Common myeloid progenitor, CD34-positive (primary cell): ENCODE measurements at regions not wholly inside any gene's neighbourhood (a gene's known extent, or its start where the extent isn't known, plus 50 kb on each side); places are given as distances from the start of the nearest gene placed in this dataset.

ENCODE experiments used
- CTCF ChIA-PET: fragments of 350-600 bp; sonication (Branson Sonifier 250); formaldehyde crosslinking; loops from one replicate; lab custom pipeline; 2021; ENCODE audit warnings: antibody characterized with exemption; lab: Charles Lee
- POLR2A ChIA-PET: fragments of 350-600 bp; sonication (Branson Sonifier 250); formaldehyde crosslinking; loops from one replicate; lab custom pipeline; 2021; ENCODE audit warnings: antibody characterized with exemption; lab: Charles Lee
- DNase-seq, 3 donors: peaks; one replicate each; pipeline versions ENCODE4 v3.0.0 to v3.0.0-alpha.2; 2013
- H3K27ac ChIP-seq, 2 experiments: 1 replicate in 1 of 2; 2 replicates in 1 of 2; pipeline ENCODE4 v1.7.0; 2013; ENCODE audit warnings: inconsistent platforms in 2 of 2, low read length in 2 of 2, mild to moderate bottlenecking in 2 of 2, low read depth in 1 of 2, moderate library complexity in 1 of 2; ENCODE audit not compliant: severe bottlenecking in 2 of 2, insufficient read depth in 1 of 2, poor library complexity in 1 of 2
- H3K27me3 ChIP-seq, 5 experiments: replicated peaks in 2 of 5; 1 replicate in 3 of 5; 2 replicates in 2 of 5; pipeline versions ENCODE4 v1.6.1 to v1.7.0; 2013; ENCODE audit warnings: low read length in 4 of 5, mild to moderate bottlenecking in 2 of 5, moderate library complexity in 2 of 5, inconsistent platforms in 1 of 5; ENCODE audit not compliant: insufficient read depth in 5 of 5, control insufficient read depth in 4 of 5
- H3K36me3 ChIP-seq, 4 experiments: 1 replicate in 2 of 4; 2 replicates in 2 of 4; pipeline versions ENCODE4 v1.6.1 to v1.7.0; 2013; ENCODE audit warnings: low read length in 3 of 4, control low read depth in 1 of 4, mild to moderate bottlenecking in 1 of 4; ENCODE audit not compliant: control insufficient read depth in 4 of 4, insufficient read depth in 4 of 4
- H3K4me1 ChIP-seq, 4 experiments: 1 replicate in 3 of 4; 2 replicates in 1 of 4; pipeline versions ENCODE4 v1.6.1 to v1.7.1; 2013; ENCODE audit warnings: low read length in 3 of 4, mild to moderate bottlenecking in 3 of 4, control low read depth in 1 of 4, inconsistent platforms in 1 of 4, moderate library complexity in 1 of 4; ENCODE audit not compliant: control insufficient read depth in 4 of 4, insufficient read depth in 4 of 4; ENCODE audit errors: control extremely low read depth in 1 of 4
- H3K4me3 ChIP-seq, 7 experiments: 1 replicate in 4 of 7; 2 replicates in 3 of 7; pipeline versions ENCODE4 v1.5.1 to v1.7.0; 2013; ENCODE audit warnings: mild to moderate bottlenecking in 7 of 7, low read length in 6 of 7, moderate library complexity in 6 of 7, inconsistent platforms in 2 of 7, low read depth in 2 of 7, control low read depth in 1 of 7; ENCODE audit not compliant: insufficient read depth in 4 of 7, control insufficient read depth in 1 of 7; ENCODE audit errors: extremely low read depth in 1 of 7
- H3K9me3 ChIP-seq, 5 experiments: 1 replicate in 4 of 5; 2 replicates in 1 of 5; pipeline versions ENCODE4 v1.6.1 to v1.7.1; 2013; ENCODE audit warnings: low read length in 4 of 5, mild to moderate bottlenecking in 2 of 5, inconsistent platforms in 1 of 5, low read depth in 1 of 5, moderate library complexity in 1 of 5; ENCODE audit not compliant: control insufficient read depth in 4 of 5, insufficient read depth in 2 of 5; ENCODE audit errors: control extremely low read depth in 1 of 5
- WGBS: methylation state at CpG from one replicate; pipeline ENCODE4 v1.1.5; 2013; ENCODE audit not compliant: insufficient coverage; 5-methylcytosine and 5-hydroxymethylcytosine counted together

GRCh38 chr1:38607526-38607925, 252.0 kb downstream of the RRAGC start:
- Histone ChIP-seq H3K27ac (no peak overlapping the region), H3K9me3 (no peaks in the 10 kb centered on the region), H3K27me3 (peaks cover 0 to 6% (median 0%) of the 10 kb centered on the region in 5 experiments), H3K4me3 (no peak overlapping the region), H3K36me3 (no peaks in the 10 kb centered on the region), H3K4me1 (peaks cover 0 to 5% (median 0%) of the 10 kb centered on the region in 4 experiments)
- POLR2A ChIA-PET = no interaction called here
- DNase-seq = no peak
- 85% methylated on average over 8 of the region's 8 CpGs for WGBS
- CTCF ChIA-PET = no interaction called here

- DNase-seq = no peak
- no peak overlapping the region for H3K27ac ChIP-seq
- WGBS = 96% methylated on average over 3 of the region's 3 CpGs
- no peaks in the 10 kb centered on the region for H3K9me3 ChIP-seq
- H3K4me3 ChIP-seq = no peak overlapping the region
- H3K27me3 ChIP-seq = peaks cover 0 to 6% (median 2%) of the 10 kb centered on the region in 5 experiments
- POLR2A ChIA-PET = no interaction called here
- CTCF ChIA-PET = interaction anchor here (0.6 kb wide), 1 partner anchor 269 kb away, joined by 4 read pairs; no protein-coding TSS in a partner anchor
- H3K4me1 ChIP-seq = peaks cover 0 to 5% (median 0%) of the 10 kb centered on the region in 4 experiments
- H3K36me3 ChIP-seq = no peaks in the 10 kb centered on the region
These were observed 254.5 kb downstream of the RRAGC start for GRCh38 chr1:38605063-38605462.

GRCh38 chr1:38603907-38604306, 255.7 kb downstream of the RRAGC start:
- no peak for DNase-seq
- CTCF ChIA-PET = interaction anchor here (1.3 kb wide), 1 partner anchor 16 kb away, joined by 3 read pairs; no protein-coding TSS in a partner anchor
- POLR2A ChIA-PET = no interaction called here
- Histone ChIP-seq H3K27ac (no peak overlapping the region), H3K4me3 (no peak overlapping the region), H3K27me3 (peaks cover 0 to 10% (median 2%) of the 10 kb centered on the region in 5 experiments), H3K4me1 (peaks cover 0 to 5% (median 0%) of the 10 kb centered on the region in 4 experiments), H3K36me3 (no peaks in the 10 kb centered on the region), H3K9me3 (no peaks in the 10 kb centered on the region)
- WGBS = 100% methylated on average over 2 of the region's 8 CpGs

- no peak for DNase-seq
- WGBS = 80% methylated on average over 2 of the region's 4 CpGs
These were observed 258.7 kb downstream of the RRAGC start for GRCh38 chr1:38600905-38601304.

GRCh38 chr1:38600286-38600685, 259.3 kb downstream of the RRAGC start:
- ChIA-PET POLR2A (no interaction called here), CTCF (interaction anchor here (1.6 kb wide), 1 partner anchor 9 kb away, joined by 3 read pairs; no protein-coding TSS in a partner anchor)
- peaks cover 2 to 19% (median 4%) of the 10 kb centered on the region in 5 experiments for H3K27me3 ChIP-seq
- H3K4me3 ChIP-seq = no peak overlapping the region
- H3K9me3 ChIP-seq = peaks cover 0 to 2% (median 0%) of the 10 kb centered on the region in 5 experiments
- H3K36me3 ChIP-seq = no peaks in the 10 kb centered on the region
- DNase-seq = no peak
- no peak overlapping the region for H3K27ac ChIP-seq
- H3K4me1 ChIP-seq = no peaks in the 10 kb centered on the region
- WGBS = 100% methylated on average over 1 of the region's 1 CpG

More at GRCh38 chr1:38600905-38601304, 258.7 kb downstream of the RRAGC start:
- no peak overlapping the region for H3K27ac ChIP-seq
- no peaks in the 10 kb centered on the region for H3K36me3 ChIP-seq
- no peak overlapping the region for H3K4me3 ChIP-seq
- H3K4me1 ChIP-seq = no peaks in the 10 kb centered on the region
- CTCF ChIA-PET = interaction anchor here (1.6 kb wide), 1 partner anchor 9 kb away, joined by 3 read pairs; no protein-coding TSS in a partner anchor
- H3K27me3 ChIP-seq = peaks cover 2 to 16% (median 4%) of the 10 kb centered on the region in 5 experiments
- no peaks in the 10 kb centered on the region for H3K9me3 ChIP-seq
- POLR2A ChIA-PET = no interaction called here

- no CpG with 5 or more reads among the region's 1 CpG for WGBS
- ChIA-PET CTCF (no interaction called here), POLR2A (no interaction called here)
These were observed 261.5 kb downstream of the RRAGC start for GRCh38 chr1:38598118-38598517.

GRCh38 chr1:38589036-38589435, 270.5 kb downstream of the RRAGC start:
- POLR2A ChIA-PET = no interaction called here
- peaks cover 0 to 10% (median 3%) of the 10 kb centered on the region in 5 experiments for H3K9me3 ChIP-seq
- H3K27ac ChIP-seq = no peak overlapping the region
- no peak overlapping the region for H3K4me3 ChIP-seq
- peaks cover 0 to 3% (median 0%) of the 10 kb centered on the region in 5 experiments for H3K27me3 ChIP-seq
- DNase-seq = no peak
- H3K4me1 ChIP-seq = peaks cover 0 to 11% (median 0%) of the 10 kb centered on the region in 4 experiments
- CTCF ChIA-PET = interaction anchor here (0.9 kb wide), 1 partner anchor 243 kb away, joined by 3 read pairs; no protein-coding TSS in a partner anchor
- H3K36me3 ChIP-seq = no peaks in the 10 kb centered on the region
- no CpG with 5 or more reads among the region's 1 CpG for WGBS

More at GRCh38 chr1:38598118-38598517, 261.5 kb downstream of the RRAGC start:
- peaks cover 0 to 13% (median 3%) of the 10 kb centered on the region in 5 experiments for H3K9me3 ChIP-seq
- H3K4me1 ChIP-seq = no peaks in the 10 kb centered on the region
- DNase-seq = no peak
- no peak overlapping the region for H3K27ac ChIP-seq
- H3K36me3 ChIP-seq = no peaks in the 10 kb centered on the region
- no peak overlapping the region for H3K4me3 ChIP-seq
- H3K27me3 ChIP-seq = peaks cover 2 to 28% (median 4%) of the 10 kb centered on the region in 5 experiments
